Spleen (tissue), 7 donors: ENCODE measurements at regions not wholly inside any gene's neighbourhood (a gene's known extent, or its start where the extent isn't known, plus 50 kb on each side); places are given as distances from the start of the nearest gene placed in this dataset.

ENCODE experiments used
- CTCF ChIP-seq, 11 experiments: fragments of 200-600 bp in 7 of 11; fragments of 450-650 bp in 4 of 11; sonication (generic) in 4 of 11; IDR thresholded peaks in 8 of 11; conservative IDR thresholded peaks in 3 of 11; 1 replicate in 7 of 11; 2 replicates in 4 of 11; pipeline versions ENCODE4 v1.4.0 to v1.8.0; 2016 to 2021; ENCODE audit warnings: antibody characterized with exemption in 11 of 11, inconsistent platforms in 4 of 11, mild to moderate bottlenecking in 1 of 11
- POLR2AphosphoS5 ChIP-seq, 3 donors: sonication (generic); formaldehyde crosslinking; IDR thresholded peaks; one replicate each; pipeline ENCODE4 v1.5.1; 2017; ENCODE audit warnings: antibody characterized with exemption in 3 of 3
- donor health status: DM: no; HTN: no; CAD: no; lungs with moderate emphysema.
- donor health status: DM: no; HTN: no; CAD: no.
- donor health status: DM: no; HTN: no; CAD: no.

- TF ChIP-seq CTCF (IDR thresholded peaks at IDR 0.05 in 8 of 11, conservative IDR thresholded peaks at IDR 0.05 in 3 of 11) (no peak), POLR2AphosphoS5 (IDR thresholded peaks at IDR 0.05) (no peak)
Measured at GRCh38 chr6:106754215-106754614, 124.8 kb downstream of the QRSL1 start.
